T47D (cell line): ENCODE measurements at regions not wholly inside any gene's neighbourhood (a gene's known extent, or its start where the extent isn't known, plus 50 kb on each side); places are given as distances from the start of the nearest gene placed in this dataset.
"Not testable (repeated sequence)": the region's sequence is repeated elsewhere in the genome, so short reads cannot be mapped to it uniquely, and the experiment has no call there.

Source experiments
- DNase-seq, 2 experiments: peaks; one replicate each; pipeline versions ENCODE4 v3.0.0 to v3.0.0-alpha.2; 2011 to 2012; ENCODE audit warnings: low read depth in 1 of 2, low spot score in 1 of 2
- JUND ChIP-seq: IDR thresholded peaks from 2 replicates; pipeline ENCODE4 v1.6.1; 2012; ENCODE audit warnings: low read depth
- in situ Hi-C: cut with HindIII; loops from 2 replicates; pipeline ENCODE4 v1.10.0; 2016; ENCODE audit warnings: low sequenced_read_pairs, low pct_unique_long_range_greater_than_20kb

DNA sequence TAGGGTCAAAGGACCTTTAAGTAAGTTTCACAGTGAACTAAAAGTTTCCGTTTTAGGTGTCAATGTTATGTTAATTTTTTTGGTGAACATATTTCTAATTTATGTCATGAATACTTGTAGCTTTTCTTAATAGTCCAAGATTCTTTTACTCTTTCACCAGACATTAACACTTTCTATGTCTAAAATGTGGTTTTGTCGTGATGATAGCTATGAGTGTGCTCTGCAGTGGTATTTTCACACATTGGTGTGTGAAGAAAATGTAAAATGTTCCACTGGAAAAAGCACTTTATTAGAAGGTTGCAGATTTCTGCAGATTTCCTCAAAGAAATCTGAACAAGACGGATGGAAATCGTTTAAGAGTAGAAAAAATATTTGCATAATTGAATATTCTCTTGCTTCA is 561.0 kb upstream of the ANKRD30A start:
- in situ Hi-C loops, result no loop called here
- no peak for TF ChIP-seq JUND
- DNase-seq, result no peak

DNA sequence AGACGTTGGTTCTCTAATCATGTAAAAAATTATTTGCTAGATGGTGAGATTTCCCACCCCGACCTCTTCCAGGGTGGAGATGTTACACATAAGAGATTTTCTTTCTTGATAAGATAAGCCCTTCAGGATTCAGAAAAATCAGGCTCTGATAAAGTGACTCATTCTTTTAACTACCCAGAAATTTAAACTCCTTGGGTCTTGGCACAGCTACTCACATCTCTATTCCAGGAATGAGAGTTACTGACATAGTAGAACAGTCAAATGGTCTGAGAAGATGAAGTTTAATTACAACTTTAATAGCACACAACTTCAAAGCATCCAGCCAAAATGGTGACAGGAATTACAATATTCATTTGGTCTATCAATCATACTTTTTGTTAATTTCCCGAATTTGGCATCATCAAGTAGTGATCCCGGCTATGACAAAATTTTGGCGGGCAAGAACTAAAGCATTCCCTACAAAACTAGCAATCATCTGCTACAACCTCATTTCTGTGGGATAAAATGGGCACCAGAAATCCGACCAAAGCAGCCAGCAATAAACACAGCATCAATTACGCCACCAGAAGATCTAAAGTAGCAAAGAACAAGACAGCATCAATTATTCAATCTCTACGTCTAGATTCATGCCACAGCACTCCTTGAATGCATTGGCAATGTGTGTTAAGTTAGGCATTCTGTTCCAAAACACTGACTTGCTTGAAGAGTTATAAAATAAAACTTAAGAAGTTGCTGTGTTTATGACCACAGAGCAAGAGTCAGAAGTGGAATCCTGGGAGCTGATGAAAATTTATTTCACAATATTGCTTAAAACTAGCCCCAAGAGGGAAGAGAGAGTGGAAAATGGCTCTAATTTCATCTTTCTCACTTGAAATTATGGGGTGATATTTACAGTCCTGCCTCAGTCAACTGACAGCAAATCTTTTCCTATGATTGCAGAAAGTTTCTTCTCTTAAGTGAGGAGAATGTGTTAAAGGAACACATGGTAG is 565.7 kb upstream of the ANKRD30A start:
- in situ Hi-C loops, result no loop called here
- DNase-seq, result no peak
- TF ChIP-seq JUND, result no peak

DNA sequence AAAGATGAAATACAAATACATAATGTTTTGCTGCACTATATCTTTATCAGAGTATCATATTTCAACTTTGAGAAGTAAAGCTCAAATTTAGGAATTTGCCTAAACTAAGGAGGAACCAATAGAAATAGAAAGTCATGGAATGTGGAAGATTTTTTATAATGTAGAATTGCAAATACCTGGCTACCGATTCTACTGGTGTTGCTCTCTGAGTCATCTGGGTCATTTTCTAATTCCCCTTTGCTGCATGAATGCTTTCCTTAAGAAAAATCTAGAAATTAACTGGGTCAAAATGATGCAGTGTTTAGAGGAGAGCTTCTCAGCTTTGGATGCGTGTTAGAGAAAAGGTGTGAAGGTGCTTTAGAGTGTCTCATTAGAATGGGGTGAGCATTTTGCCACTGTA is 568.9 kb upstream of the ANKRD30A start:
- in situ Hi-C loops, result no loop called here
- TF ChIP-seq JUND, result no peak
- no peak for DNase-seq

DNA sequence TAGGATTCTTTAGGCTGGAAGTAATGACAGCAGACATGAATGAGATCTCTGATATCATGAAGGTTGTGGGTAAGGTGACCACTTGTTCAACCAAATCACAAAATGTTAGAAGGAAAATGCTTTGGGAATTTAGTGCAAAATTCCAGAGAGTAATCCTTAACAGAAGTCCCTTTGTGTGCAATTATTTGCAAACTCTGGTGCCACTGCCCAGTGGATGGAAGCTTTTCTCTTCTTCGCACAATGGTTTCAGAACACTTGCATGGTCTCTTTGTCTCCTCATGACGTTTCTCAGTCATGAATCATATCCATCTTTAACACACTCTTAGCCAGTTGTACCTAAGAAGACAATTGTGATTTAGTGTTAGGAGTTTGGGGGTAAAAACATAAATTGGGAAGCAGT is 570.4 kb upstream of the ANKRD30A start:
- DNase-seq, result no peak
- in situ Hi-C loops, result no loop called here
- no peak for TF ChIP-seq JUND

DNA sequence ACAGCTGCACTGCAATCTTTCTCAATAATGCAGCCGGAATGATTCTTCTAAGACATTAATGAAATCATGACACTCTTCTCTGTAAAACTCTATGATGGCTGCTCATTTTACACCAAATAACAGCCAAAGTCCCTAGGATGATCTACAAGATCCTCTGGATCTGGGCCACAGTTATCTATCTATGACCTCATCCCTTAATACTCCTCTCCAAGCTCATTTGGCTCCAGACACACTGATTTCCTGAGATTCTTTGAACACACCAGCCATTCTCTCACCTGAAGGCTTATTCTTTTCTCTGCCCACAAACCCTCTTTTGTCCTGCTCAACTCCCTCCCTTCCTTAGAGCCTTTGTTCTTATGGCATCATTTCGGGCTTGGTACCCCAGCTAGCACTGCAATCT is 577.4 kb upstream of the ANKRD30A start:
- TF ChIP-seq JUND, result no peak
- DNase-seq, result no peak
- in situ Hi-C loops, result no loop called here

DNA sequence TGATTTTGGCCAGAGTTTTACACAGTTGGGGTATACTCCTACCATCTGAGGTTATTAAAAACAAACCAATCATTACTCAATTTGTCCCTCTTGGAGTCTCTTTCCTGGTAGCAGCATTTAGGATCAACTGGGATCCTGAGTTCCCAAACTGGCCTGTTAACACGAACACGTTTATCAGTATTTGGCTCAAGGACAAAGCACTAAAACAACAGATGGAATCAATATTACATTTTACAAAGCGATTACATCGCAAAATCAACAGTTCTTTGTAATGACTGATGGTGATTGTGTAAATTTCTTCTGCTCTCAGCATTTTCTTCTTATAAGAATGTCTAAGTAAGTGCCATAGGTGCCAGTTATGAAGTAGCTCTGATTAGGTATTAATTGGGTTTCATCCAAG is 582.9 kb upstream of the ANKRD30A start:
- peak in 1 of 2 experiments; percentile 31 for DNase-seq
- TF ChIP-seq JUND, result no peak
- in situ Hi-C loops, result no loop called here

DNA sequence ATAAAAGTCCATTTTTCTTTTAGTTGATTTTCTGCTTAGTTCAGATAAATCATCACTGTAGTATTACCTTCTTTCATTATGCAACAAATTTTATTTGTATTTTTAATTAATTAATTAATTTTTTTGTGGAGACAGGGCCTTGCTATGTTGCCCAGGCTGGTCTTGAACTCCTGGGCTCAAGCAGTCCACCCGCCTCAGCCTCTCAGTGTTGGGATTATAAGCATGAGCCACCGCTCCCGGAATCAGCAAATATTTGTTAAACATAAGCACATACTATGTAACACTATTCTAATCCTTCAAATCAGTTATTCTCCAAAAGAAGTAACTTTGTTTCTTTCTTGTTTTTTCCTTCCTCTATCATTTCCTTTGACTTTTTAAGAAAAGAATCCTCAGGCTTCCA is 584.8 kb upstream of the ANKRD30A start:
- no peak for TF ChIP-seq JUND
- in situ Hi-C loops, result no loop called here
- no peak for DNase-seq

DNA sequence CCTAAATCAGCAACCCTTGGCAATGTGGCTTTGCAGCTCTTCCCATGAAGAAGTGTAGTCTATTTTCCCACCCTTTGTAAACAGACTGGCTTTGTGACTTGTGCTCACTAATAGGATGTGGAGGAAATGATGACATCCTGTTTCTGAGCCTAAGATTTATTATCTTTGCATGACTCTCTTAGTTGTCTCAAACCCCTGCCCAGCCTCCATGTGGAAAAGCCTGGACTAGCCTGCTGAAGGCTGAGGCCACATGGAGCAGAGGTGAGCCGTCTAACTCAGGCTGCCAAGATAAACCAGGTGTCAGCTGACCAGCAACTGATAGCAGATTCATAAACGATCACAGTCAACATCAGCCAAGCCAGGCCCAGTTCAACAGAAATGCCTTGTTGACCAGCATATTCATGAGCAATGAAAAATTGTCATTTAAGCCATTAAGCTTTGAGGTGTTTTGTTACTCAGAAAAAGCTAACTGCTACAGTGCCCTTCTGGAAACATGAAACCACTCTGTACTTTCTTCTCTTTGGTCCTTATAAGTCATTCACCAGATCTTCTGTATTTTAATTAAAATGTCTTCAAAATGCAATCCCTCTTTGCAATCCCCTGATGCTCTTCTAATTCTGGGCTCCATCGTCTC is 586.3 kb upstream of the ANKRD30A start:
- no peak for TF ChIP-seq JUND
- in situ Hi-C loops, result no loop called here
- DNase-seq, result no peak

DNA sequence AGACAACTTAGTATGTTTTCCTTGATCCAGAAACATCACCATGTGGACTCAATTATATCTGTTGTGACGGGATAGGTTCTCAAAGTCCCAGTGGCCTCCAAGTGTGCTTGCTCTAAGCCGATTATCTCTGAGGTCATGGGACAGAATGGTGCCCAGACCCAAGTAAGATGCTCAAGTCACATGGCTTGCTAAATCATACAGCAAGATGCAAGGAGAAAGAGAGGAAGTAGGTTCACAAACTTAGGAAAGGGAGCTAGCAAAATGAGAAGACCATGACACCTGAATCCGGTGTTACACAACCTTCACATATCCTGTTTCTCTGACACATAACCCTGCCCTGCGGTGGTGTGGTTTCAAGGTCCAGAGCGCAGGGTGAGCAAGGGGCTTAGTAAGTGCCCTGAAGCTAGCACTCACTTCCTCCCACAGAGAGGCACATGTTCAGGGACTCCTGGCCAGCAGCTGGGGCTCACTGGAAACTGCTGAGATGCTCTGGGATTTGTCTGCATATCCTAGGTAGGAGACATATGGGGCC is 590.9 kb upstream of the ANKRD30A start:
- in situ Hi-C loops, result no loop called here

DNA sequence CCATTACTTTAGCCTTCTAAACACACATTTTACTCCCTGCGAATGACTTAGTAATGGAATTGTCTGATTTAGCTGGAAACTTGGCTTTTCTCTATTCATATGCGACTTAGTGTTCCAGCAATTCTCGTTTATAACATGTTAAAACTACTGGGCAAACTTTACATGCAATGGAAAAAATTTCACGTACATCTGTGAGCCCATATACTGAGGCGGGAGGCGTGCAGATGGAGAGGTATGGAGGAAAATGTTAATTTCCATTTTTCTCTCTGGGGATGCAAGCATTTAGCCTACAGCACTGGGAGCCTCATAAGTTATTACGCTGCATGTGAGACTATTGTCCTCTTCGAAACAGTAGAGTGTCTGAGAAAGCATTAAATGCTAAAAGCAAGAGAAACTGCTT is 591.5 kb upstream of the ANKRD30A start:
- no peak for DNase-seq
- no peak for TF ChIP-seq JUND
- in situ Hi-C loops, result no loop called here

More for the DNA sequence above, 590.9 kb upstream of the ANKRD30A start:
- TF ChIP-seq JUND, result no peak
- peak in 1 of 2 experiments; percentile 36 for DNase-seq

DNA sequence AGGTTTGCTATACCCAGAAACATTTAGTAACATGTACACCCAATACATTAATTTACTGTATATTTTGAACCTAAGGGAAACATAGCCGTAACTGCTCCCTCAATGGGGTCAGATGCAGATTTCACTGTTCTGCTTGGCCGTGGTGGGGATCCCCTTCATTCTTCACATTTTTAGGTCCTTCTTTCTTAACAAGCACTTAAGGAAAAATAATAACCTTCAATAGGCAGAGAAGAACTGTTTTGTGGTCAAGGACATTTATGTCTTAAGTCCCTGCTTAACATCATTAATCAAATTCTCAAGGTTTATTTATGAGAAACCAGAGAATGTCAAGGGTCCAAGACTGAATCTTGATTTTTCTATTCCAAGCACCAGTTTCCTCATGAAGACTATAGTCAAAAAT is 592.1 kb upstream of the ANKRD30A start:
- TF ChIP-seq JUND, result no peak
- DNase-seq, result no peak
- in situ Hi-C loops, result no loop called here

DNA sequence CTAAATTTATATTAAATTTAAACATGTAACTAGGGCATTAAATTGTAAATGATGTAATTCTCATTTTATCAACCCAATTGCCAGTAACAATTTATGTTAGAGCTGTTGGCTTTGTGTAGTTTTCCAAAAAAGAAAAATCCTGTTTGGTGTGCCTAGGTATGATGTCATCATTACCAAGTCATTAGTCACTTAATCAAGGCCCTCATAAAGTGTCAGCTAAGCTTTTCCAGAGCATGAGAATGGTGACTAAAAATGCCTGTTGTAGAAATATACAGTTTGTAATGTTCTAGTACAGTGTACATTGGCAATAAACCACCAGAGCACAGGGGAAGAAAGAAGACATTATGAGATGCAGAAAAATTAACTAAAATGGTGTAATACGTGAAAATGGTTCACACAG is 593.8 kb upstream of the ANKRD30A start:
- no peak for TF ChIP-seq JUND
- no peak for DNase-seq
- in situ Hi-C loops, result no loop called here

DNA sequence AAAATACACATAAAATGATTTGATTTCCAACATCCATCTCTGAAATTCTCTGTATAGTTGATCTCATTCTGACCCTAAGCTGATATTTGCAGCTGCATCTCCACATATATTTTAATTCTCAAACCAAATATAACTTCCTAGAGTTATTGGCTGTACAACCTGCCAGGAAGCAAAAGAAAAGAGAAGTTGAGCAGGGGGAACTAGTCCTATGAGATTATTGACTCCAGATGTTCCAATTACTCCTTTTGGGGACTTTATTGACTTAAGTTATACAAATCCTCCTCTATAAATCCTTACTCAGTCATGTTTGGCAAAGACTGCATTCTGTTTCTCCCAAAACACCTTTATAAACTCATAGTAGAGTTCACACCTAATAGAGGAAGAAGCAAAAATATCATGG is 599.4 kb upstream of the ANKRD30A start:
- in situ Hi-C loops, result no loop called here
- TF ChIP-seq JUND, result no peak
- DNase-seq, result no peak

DNA sequence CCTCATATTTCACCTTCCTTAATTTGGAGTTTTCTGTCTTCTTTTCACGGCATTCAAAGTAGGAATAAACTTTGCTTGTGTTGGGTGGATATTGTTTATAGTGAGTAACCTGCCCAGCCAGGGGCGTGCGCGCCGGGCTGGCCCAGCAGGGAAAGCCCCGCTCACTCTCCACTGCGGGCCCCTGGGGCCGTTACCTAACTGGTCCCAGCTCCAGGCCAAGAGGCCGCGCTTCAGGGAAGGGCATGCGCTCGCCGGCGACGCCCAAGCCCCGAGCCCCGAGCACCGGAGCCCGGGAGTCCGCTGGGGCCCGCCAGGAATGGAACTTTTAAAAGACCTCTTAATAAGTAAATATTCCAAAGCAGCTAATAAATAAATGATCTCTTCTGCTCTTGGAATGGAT is 601.3 kb upstream of the ANKRD30A start:
- DNase-seq, in situ Hi-C loops: not testable (repeated sequence)
